ENCODE measurements at regions not wholly inside any gene's neighbourhood (a gene's known extent, or its start where the extent isn't known, plus 50 kb on each side); places are given as distances from the start of the nearest gene placed in this dataset.

DNA sequence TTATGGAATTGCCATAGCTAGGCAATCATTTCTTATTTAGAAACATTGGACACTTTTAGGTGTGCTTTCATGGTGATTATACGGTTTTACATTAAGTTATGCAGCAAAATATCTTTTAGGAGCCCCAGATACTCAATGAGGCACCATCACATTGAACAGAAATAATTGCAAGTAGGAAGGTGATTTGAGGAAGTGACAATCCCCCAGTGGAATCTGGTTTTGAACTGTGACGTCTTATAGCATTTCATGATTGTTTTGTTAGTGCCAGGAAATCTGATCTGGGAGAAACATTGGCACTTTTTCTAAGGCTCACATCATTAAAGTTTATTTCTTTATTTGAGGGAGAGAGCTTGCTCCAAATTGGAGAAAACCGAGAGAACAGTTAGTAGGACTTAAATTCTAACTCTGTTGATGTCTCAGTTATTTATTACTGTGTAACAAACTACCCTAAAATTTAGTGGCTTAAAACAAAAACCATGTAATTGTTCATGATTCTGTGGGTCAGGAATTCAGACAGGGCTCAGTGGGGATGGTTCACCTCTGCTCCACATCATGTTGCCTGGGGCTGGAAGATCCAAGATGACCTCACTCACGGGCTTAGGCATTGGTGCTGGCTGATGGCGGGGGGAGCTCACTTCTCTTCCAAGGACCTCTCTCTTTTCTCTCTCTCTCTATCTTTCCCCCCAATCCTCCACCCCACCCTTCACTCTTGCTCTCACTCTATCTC lies 78.2 kb upstream of the STEAP1B start:
- no peak overlapping the region for H3K4ac ChIP-seq (replicated peaks; ENCODE audit: insufficient read length, low read depth, low read length)
- FAIRE-seq, result no peak
- no peak overlapping the region for H3K9ac ChIP-seq (replicated peaks in 1 of 4; ENCODE audit: extremely low read depth in 1 of 4, low read depth in 3 of 4, low read length in 3 of 4)
- no peak overlapping the region for H2BK20ac ChIP-seq (ENCODE audit: low read length)
- no peaks in the 10 kb centered on the region for H3K27me3 ChIP-seq (replicated peaks in 1 of 4; ENCODE audit: control insufficient read depth in 3 of 4, extremely low read depth in 1 of 4, insufficient read depth in 3 of 4, low read length in 3 of 4)
- H4K20me1 ChIP-seq (replicated peaks in 1 of 2; ENCODE audit: control insufficient read depth in 1 of 2, insufficient read depth in 2 of 2, low read length in 2 of 2), result no peaks in the 10 kb centered on the region
- H2AK5ac ChIP-seq (ENCODE audit: low read depth, low read length), result no peak overlapping the region
- no peak overlapping the region for H4K5ac ChIP-seq (ENCODE audit: insufficient read length, low read depth, low read length)
- CTCF ChIA-PET (ENCODE audit: partially characterized antibody), result interaction anchor here (0.6 to 9.4 kb wide), 5 partner anchors 8 to 150 kb away, joined by 3 to 54 read pairs (median 4); partner anchors contain the start of gene IL6
- H4K8ac ChIP-seq (ENCODE audit: extremely low read depth, insufficient read depth, low read length), result no peak overlapping the region
- H3K27ac ChIP-seq (ENCODE audit: low read depth, low read length), result no peak overlapping the region
- POLR2A ChIA-PET (ENCODE audit: partially characterized antibody), result interaction anchor here (1.0 kb wide), 1 partner anchor 149 kb away, joined by 4 read pairs; the partner anchor contains the start of gene IL6
- H3K56ac ChIP-seq (replicated peaks; ENCODE audit: insufficient read length, low read depth, low read length), result no peak overlapping the region
- no peak overlapping the region for H2BK12ac ChIP-seq (ENCODE audit: low read depth, low read length)
- H2BK120ac ChIP-seq (replicated peaks; ENCODE audit: low read depth, low read length), result no peak overlapping the region
- TF ChIP-seq KDM5A (IDR thresholded peaks at IDR 0.05; ENCODE audit: low read length), result no peak
- no peak for TF ChIP-seq CEBPB (IDR thresholded peaks at IDR 0.05; ENCODE audit: low read depth, low read length)
- TF ChIP-seq SIRT6 (IDR thresholded peaks at IDR 0.05; ENCODE audit: low read length), result no peak
- no peak for TF ChIP-seq SRF (IDR thresholded peaks at IDR 0.05; ENCODE audit: low read depth, low read length)
- no peak for TF ChIP-seq EGR1 (IDR thresholded peaks at IDR 0.05; ENCODE audit: borderline replicate concordance, low read depth, low read length)
- TF ChIP-seq JUN (IDR thresholded peaks at IDR 0.05; ENCODE audit: low read depth, low read length), result no peak
- no peak overlapping the region for H3K4me3 ChIP-seq (ENCODE audit: extremely low read depth in 1 of 4, insufficient read depth in 2 of 4, low read depth in 3 of 4, low read length in 4 of 4)
- no peak overlapping the region for H3K4me2 ChIP-seq (ENCODE audit: insufficient read depth in 1 of 2, low read depth in 2 of 2, low read length in 2 of 2)
- H4K91ac ChIP-seq (replicated peaks; ENCODE audit: insufficient read length, low read length), result no peak overlapping the region
- no peaks in the 10 kb centered on the region for H3K23me2 ChIP-seq (ENCODE audit: low read depth, low read length)
- no peak overlapping the region for H2BK15ac ChIP-seq (ENCODE audit: low read length)
- H3K14ac ChIP-seq (ENCODE audit: insufficient read length), result no peak overlapping the region
- no peak for DNase-seq (ENCODE audit: low read depth in 1 of 2, low spot score in 2 of 2)
- no peak overlapping the region for H2AFZ ChIP-seq (ENCODE audit: low read length)
- WGBS, 2 experiments (ENCODE audit: extremely low coverage in 1 of 2, insufficient coverage in 1 of 2, insufficient read length in 1 of 2, insufficient replicate concordance in 2 of 2, low coverage in 1 of 2, low lambda C conversion rate in 2 of 2, missing lambda C conversion rate in 1 of 2), result 72% methylated on average over 5 of the region's 5 CpGs; no CpG with 5 or more reads in 1 of the 2 experiments
- H3K18ac ChIP-seq (ENCODE audit: extremely low read depth, low read length), result no peak overlapping the region
- H3K79me2 ChIP-seq (ENCODE audit: control insufficient read depth in 1 of 2, insufficient read depth in 2 of 2, low read length in 2 of 2), result no peaks in the 10 kb centered on the region
- H3K9me3 ChIP-seq (ENCODE audit: insufficient read depth in 2 of 2, low read depth in 1 of 2, low read length in 1 of 2), result no peaks in the 10 kb centered on the region
- no peak overlapping the region for H2BK5ac ChIP-seq (ENCODE audit: low read depth, low read length)
- H3K36me3 ChIP-seq (ENCODE audit: control insufficient read depth in 2 of 4, insufficient read depth in 4 of 4, low read length in 3 of 4), result no peaks in the 10 kb centered on the region
- H3K23ac ChIP-seq (ENCODE audit: insufficient read length), result no peak overlapping the region
- peaks cover 0 to 7% (median 4%) of the 10 kb centered on the region in 4 experiments; a peak in 3 of 7 replicates for H3K4me1 ChIP-seq (replicated peaks in 1 of 4; ENCODE audit: control insufficient read depth in 3 of 4, insufficient read depth in 4 of 4, low read length in 3 of 4)
- H3K79me1 ChIP-seq (ENCODE audit: low read depth, low read length), result no peaks in the 10 kb centered on the region
